Upper lobe of right lung (tissue), 1 donor: ENCODE measurements at regions not wholly inside any gene's neighbourhood (a gene's known extent, or its start where the extent isn't known, plus 50 kb on each side); places are given as distances from the start of the nearest gene placed in this dataset.

Experiments used
- ATAC-seq: fragments of 200-7000 bp; cut with Tn5 transposase; one replicate; pipeline ENCODE4 v1.9.1; 2020; ENCODE audit warnings: mild to moderate bottlenecking, moderate library complexity
- DNase-seq: peaks from one replicate; pipeline ENCODE4 v3.0.0-alpha.2; 2020
- H3K27ac ChIP-seq: fragments of 200-600 bp; one replicate; pipeline ENCODE4 v1.8.0; 2022
- H3K27me3 ChIP-seq: fragments of 200-600 bp; one replicate; pipeline ENCODE4 v1.8.0; 2022; ENCODE audit warnings: mild to moderate bottlenecking
- H3K36me3 ChIP-seq: fragments of 200-600 bp; one replicate; pipeline ENCODE4 v1.8.0; 2022
- H3K4me1 ChIP-seq: fragments of 200-600 bp; one replicate; pipeline ENCODE4 v1.8.0; 2022
- H3K4me3 ChIP-seq: fragments of 200-600 bp; one replicate; pipeline ENCODE4 v1.8.0; 2022; ENCODE audit warnings: mild to moderate bottlenecking
- H3K9me3 ChIP-seq: fragments of 200-600 bp; one replicate; pipeline ENCODE4 v1.8.0; 2022
- CTCF ChIP-seq: fragments of 200-600 bp; IDR thresholded peaks from one replicate; pipeline ENCODE4 v1.8.0; 2022; ENCODE audit warnings: antibody characterized with exemption
- intact Hi-C: fragments of 100-400 bp; cut with DNase I; formaldehyde crosslinking; loops from one replicate; pipeline ENCODE4 v1.11.0; 2022
- donor health status: DM: no; HTN: yes; CAD: no; lungs with severe emphysema.

GRCh38 chr2:172287605-172288315, 139.6 kb upstream of the ITGA6 start:
- Histone ChIP-seq H3K36me3 (no peaks in the 10 kb centered on the region), H3K27me3 (no peaks in the 10 kb centered on the region), H3K9me3 (no peaks in the 10 kb centered on the region), H3K27ac (no peak overlapping the region), H3K4me1 (peaks cover 14% of the 10 kb centered on the region), H3K4me3 (no peak overlapping the region)
- no peak for DNase-seq
- no peak for ATAC-seq
- intact Hi-C loops = no loop called here
- TF ChIP-seq CTCF = no peak

GRCh38 chr2:172288603-172289002, 138.8 kb upstream of the ITGA6 start:
- TF ChIP-seq CTCF = no peak
- DNase-seq = no peak

GRCh38 chr2:172293952-172294351, 133.4 kb upstream of the ITGA6 start:
- peak; percentile 78 for ATAC-seq
- H3K4me3 ChIP-seq = no peak overlapping the region
- peaks cover 6% of the 10 kb centered on the region for H3K4me1 ChIP-seq
- no peaks in the 10 kb centered on the region for H3K9me3 ChIP-seq
- H3K27ac ChIP-seq = no peak overlapping the region
- no peaks in the 10 kb centered on the region for H3K36me3 ChIP-seq
- intact Hi-C loops = no loop called here
- no peak for TF ChIP-seq CTCF
- no peak for DNase-seq
- H3K27me3 ChIP-seq = no peaks in the 10 kb centered on the region

More at GRCh38 chr2:172288603-172289002, 138.8 kb upstream of the ITGA6 start:
- Histone ChIP-seq H3K27me3 (no peaks in the 10 kb centered on the region), H3K9me3 (no peaks in the 10 kb centered on the region), H3K27ac (no peak overlapping the region), H3K36me3 (no peaks in the 10 kb centered on the region), H3K4me1 (peaks cover 14% of the 10 kb centered on the region), H3K4me3 (no peak overlapping the region)
- no peak for ATAC-seq
- intact Hi-C loops = no loop called here

- no peak for DNase-seq
- intact Hi-C loops = no loop called here
Measured at GRCh38 chr2:172294983-172295382, 132.4 kb upstream of the ITGA6 start.

GRCh38 chr2:172295677-172296076, 131.7 kb upstream of the ITGA6 start:
- TF ChIP-seq CTCF = no peak
- Histone ChIP-seq H3K4me1 (peaks cover 15% of the 10 kb centered on the region), H3K36me3 (no peaks in the 10 kb centered on the region), H3K27me3 (no peaks in the 10 kb centered on the region), H3K4me3 (no peak overlapping the region), H3K9me3 (no peaks in the 10 kb centered on the region), H3K27ac (no peak overlapping the region)
- DNase-seq (no peak), ATAC-seq (no peak)
- intact Hi-C loops = no loop called here

More at GRCh38 chr2:172294983-172295382, 132.4 kb upstream of the ITGA6 start:
- no peak overlapping the region for H3K4me3 ChIP-seq
- H3K4me1 ChIP-seq = peaks cover 15% of the 10 kb centered on the region
- no peaks in the 10 kb centered on the region for H3K36me3 ChIP-seq
- no peak overlapping the region for H3K27ac ChIP-seq
- H3K9me3 ChIP-seq = no peaks in the 10 kb centered on the region
- no peak for ATAC-seq
- no peak for TF ChIP-seq CTCF
- H3K27me3 ChIP-seq = no peaks in the 10 kb centered on the region
